BJ (cell line): ENCODE measurements at regions not wholly inside any gene's neighbourhood (a gene's known extent, or its start where the extent isn't known, plus 50 kb on each side); places are given as distances from the start of the nearest gene placed in this dataset.
"Not testable (repeated sequence)": the region's sequence is repeated elsewhere in the genome, so short reads cannot be mapped to it uniquely, and the experiment has no call there.

Source experiments
- CTCF ChIA-PET: fragments of 350-600 bp; formaldehyde crosslinking; extraction: SDS; loops from one replicate; lab custom pipeline; 2021; ENCODE audit warnings: antibody characterized with exemption, inconsistent platforms; lab: Yijun Ruan, JAX
- POLR2A ChIA-PET: fragments of 300-600 bp; sonication (Branson Sonifier 250); formaldehyde crosslinking; extraction: SDS; loops from one replicate; lab custom pipeline; 2021; ENCODE audit warnings: antibody characterized with exemption; lab: Charles Lee
- DNase-seq: peaks from one replicate; pipeline ENCODE4 v3.0.0-alpha.2; 2011; ENCODE audit warnings: low read depth
- H3K27me3 ChIP-seq: 2 replicates; pipeline ENCODE4 v1.6.0; 2011; ENCODE audit warnings: low read length; ENCODE audit not compliant: control insufficient read depth, insufficient read depth
- H3K36me3 ChIP-seq: 2 replicates; pipeline ENCODE4 v1.5.1; 2011; ENCODE audit warnings: low read length; ENCODE audit not compliant: control insufficient read depth, insufficient read depth
- H3K4me3 ChIP-seq: 2 replicates; pipeline ENCODE4 v1.5.1; 2011; ENCODE audit warnings: low read depth, mild to moderate bottlenecking, control low read depth, low read length
- TF ChIP-seq, protein P1 (sequence below): IDR thresholded peaks from 2 replicates; pipeline ENCODE4 v1.5.1; 2011; ENCODE audit warnings: low read depth, mild to moderate bottlenecking, control low read depth, inconsistent platforms, low read length, moderate library complexity; ENCODE audit not compliant: insufficient read depth

- Histone ChIP-seq H3K36me3 (no peaks in the 10 kb centered on the region), H3K4me3 (no peak overlapping the region), H3K27me3 (no peaks in the 10 kb centered on the region)
- no peak for DNase-seq
- ChIA-PET CTCF (no interaction called here), POLR2A (no interaction called here)
- TF ChIP-seq, protein P1, sequence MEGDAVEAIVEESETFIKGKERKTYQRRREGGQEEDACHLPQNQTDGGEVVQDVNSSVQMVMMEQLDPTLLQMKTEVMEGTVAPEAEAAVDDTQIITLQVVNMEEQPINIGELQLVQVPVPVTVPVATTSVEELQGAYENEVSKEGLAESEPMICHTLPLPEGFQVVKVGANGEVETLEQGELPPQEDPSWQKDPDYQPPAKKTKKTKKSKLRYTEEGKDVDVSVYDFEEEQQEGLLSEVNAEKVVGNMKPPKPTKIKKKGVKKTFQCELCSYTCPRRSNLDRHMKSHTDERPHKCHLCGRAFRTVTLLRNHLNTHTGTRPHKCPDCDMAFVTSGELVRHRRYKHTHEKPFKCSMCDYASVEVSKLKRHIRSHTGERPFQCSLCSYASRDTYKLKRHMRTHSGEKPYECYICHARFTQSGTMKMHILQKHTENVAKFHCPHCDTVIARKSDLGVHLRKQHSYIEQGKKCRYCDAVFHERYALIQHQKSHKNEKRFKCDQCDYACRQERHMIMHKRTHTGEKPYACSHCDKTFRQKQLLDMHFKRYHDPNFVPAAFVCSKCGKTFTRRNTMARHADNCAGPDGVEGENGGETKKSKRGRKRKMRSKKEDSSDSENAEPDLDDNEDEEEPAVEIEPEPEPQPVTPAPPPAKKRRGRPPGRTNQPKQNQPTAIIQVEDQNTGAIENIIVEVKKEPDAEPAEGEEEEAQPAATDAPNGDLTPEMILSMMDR = no peak
Measured at GRCh38 chr11:70900540-70900939, 351.8 kb downstream of the SHANK2 start.

GRCh38 chr11:70901951-70902521 is 350.3 kb downstream of the SHANK2 start:
- ChIA-PET CTCF (no interaction called here), POLR2A (no interaction called here)
- DNase-seq = no peak
- TF ChIP-seq, protein P1 = no peak
- Histone ChIP-seq H3K4me3 (no peak overlapping the region), H3K36me3 (no peaks in the 10 kb centered on the region), H3K27me3 (no peaks in the 10 kb centered on the region)

GRCh38 chr11:70903229-70903628 is 349.1 kb downstream of the SHANK2 start:
- CTCF ChIA-PET, DNase-seq, H3K27me3 ChIP-seq, POLR2A ChIA-PET, H3K4me3 ChIP-seq, H3K36me3 ChIP-seq: not testable (repeated sequence)

DNA sequence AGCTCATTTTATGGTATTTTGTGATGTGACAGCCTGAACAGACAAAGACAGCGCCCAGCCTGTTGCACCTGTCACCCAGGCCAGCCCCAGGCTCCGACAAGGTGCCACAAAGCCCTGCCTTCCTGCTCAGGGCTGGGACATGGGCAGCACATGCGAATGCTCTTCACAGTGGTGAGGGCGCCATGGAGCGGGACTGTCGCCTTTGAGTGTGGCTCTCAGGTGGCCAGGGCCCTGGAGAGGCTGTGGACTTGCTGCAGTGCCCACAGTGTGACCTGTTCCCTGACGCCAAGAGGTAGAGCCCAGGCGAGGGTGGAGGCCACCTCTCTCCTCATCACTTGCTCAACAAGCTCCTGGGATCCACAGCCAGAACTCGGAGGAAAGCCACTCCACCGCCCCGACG is 346.3 kb downstream of the SHANK2 start:
- Histone ChIP-seq H3K36me3 (no peaks in the 10 kb centered on the region), H3K4me3 (no peak overlapping the region), H3K27me3 (no peaks in the 10 kb centered on the region)
- POLR2A ChIA-PET = no interaction called here
- TF ChIP-seq, protein P1 = no peak
- CTCF ChIA-PET = no interaction called here
- DNase-seq = no peak

DNA sequence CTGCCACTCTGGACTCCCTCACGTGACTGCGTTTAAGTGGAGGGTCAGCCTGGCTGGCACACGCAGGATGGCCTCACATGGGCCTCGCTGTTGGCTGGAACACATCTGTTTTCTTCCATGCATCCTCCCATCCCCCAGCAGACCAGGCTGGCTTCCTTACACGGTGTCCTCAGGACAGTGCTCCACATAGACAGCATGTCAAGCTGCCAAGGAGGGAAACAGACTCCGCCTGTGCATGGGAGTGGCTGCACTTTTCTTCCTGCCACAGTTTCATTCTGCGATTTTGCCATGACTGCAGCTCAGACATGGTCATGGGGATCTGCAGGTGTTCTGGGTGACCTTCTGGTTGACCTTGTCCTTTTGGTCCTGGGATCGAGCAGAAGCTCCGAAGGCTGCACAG is 344.2 kb downstream of the SHANK2 start:
- H3K27me3 ChIP-seq = no peaks in the 10 kb centered on the region
- H3K4me3 ChIP-seq = no peak overlapping the region
- no peak for DNase-seq
- TF ChIP-seq, protein P1 = no peak
- H3K36me3 ChIP-seq = no peaks in the 10 kb centered on the region
- CTCF ChIA-PET = no interaction called here
- POLR2A ChIA-PET = no interaction called here

DNA sequence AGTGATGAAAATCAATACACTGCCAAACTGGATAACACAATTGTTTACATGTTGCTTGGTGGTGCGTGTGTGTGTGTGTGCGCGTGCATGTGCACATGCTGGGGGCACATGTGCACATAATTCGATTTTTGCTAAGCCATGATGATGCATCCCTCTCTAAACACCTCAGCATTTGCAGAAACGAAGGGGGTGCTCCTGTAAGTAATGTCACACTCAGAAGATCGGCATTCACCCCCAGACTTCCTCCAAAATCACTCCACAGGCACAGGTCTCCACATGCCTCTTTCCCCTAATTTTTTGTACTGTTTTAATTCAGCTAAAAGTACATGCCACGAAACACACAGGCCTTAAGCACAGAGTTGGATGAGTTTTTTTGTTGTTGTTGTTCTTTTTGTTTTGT is 341.5 kb downstream of the SHANK2 start:
- DNase-seq = no peak
- Histone ChIP-seq H3K4me3 (no peak overlapping the region), H3K27me3 (no peaks in the 10 kb centered on the region), H3K36me3 (no peaks in the 10 kb centered on the region)
- TF ChIP-seq, protein P1 = no peak
- ChIA-PET POLR2A (no interaction called here), CTCF (no interaction called here)
